ENCODE measurements at regions not wholly inside any gene's neighbourhood (a gene's known extent, or its start where the extent isn't known, plus 50 kb on each side); places are given as distances from the start of the nearest gene placed in this dataset.

DNA sequence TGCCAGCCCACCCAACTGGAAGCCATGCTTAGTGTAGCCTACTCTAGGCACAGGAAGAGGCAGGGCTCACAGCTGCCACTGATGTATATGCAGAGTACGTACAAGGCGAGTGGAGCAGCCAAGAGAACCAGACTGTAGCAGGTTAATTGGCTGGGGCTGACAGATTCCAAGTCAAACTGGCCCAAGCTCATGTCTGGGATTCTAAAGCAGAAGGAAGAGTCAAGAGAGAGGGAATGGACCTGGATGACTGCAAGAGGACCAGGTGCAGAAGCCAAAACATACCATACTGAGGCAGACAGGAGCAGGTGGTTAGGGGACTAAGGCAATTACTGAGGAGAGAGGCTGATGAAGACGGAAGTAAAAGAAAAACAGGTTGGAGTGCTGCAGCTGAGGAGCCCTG, 51.3 kb upstream of the LRRN2 start:
- Histone ChIP-seq H3K23ac (ENCODE audit: insufficient read length, low read depth, low read length) (no peak overlapping the region), H4K20me1 (ENCODE audit: control insufficient read depth, insufficient read depth, insufficient read length) (no peaks in the 10 kb centered on the region), H3K4me1 (ENCODE audit: insufficient read depth, low read length) (no peaks in the 10 kb centered on the region), H2BK15ac (ENCODE audit: low read depth, low read length) (no peak overlapping the region), H4K5ac (ENCODE audit: insufficient read length, low read depth, low read length) (no peak overlapping the region), H3K27ac (ENCODE audit: insufficient read length, low read depth, low read length) (no peak overlapping the region), H2BK5ac (ENCODE audit: insufficient read length, low read length) (no peak overlapping the region), H4K91ac (ENCODE audit: insufficient read length, low read depth, low read length) (no peak overlapping the region), H3K14ac (ENCODE audit: insufficient read depth, low read length) (no peak overlapping the region), H2BK12ac (ENCODE audit: insufficient read length, low read depth, low read length) (no peak overlapping the region), H3K79me1 (ENCODE audit: insufficient read depth, low read depth, low read length, poor library complexity, severe bottlenecking) (no peaks in the 10 kb centered on the region), H3K56ac (ENCODE audit: insufficient read length, low read depth, low read length) (no peak overlapping the region), H3K9ac (ENCODE audit: extremely low read depth, insufficient read length, low read length) (no peak overlapping the region), H3K4ac (ENCODE audit: low read depth, low read length) (no peak overlapping the region), H3K18ac (ENCODE audit: insufficient read length, low read depth, low read length) (no peak overlapping the region), H3K4me2 (ENCODE audit: insufficient read depth, insufficient read length, low read length) (no peak overlapping the region), H2AFZ (ENCODE audit: low read length) (no peak overlapping the region), H3K23me2 (ENCODE audit: insufficient read length, low read depth, low read length, poor library complexity, severe bottlenecking) (no peaks in the 10 kb centered on the region), H2BK20ac (ENCODE audit: low read depth, low read length, poor library complexity, severe bottlenecking) (no peak overlapping the region), H2BK120ac (ENCODE audit: low read depth, low read length, poor library complexity, severe bottlenecking) (no peak overlapping the region), H3K79me2 (ENCODE audit: insufficient read depth, low read length) (no peaks in the 10 kb centered on the region), H4K8ac (replicated peaks; ENCODE audit: insufficient read length, low read depth, low read length) (no peak overlapping the region), H2AK5ac (ENCODE audit: insufficient read length, low read length) (no peak overlapping the region), H3K9me3 (ENCODE audit: control insufficient read depth, low read depth, low read length) (peaks cover 4% of the 10 kb centered on the region), H3K27me3 (ENCODE audit: insufficient read depth, low read length) (no peaks in the 10 kb centered on the region), H3T11ph (ENCODE audit: low read length) (no peak overlapping the region)
- no CpG with 5 or more reads among the region's 3 CpGs for WGBS (ENCODE audit: extremely low coverage, insufficient read length, low lambda C conversion rate)
- H3K4me1 Mint-ChIP-seq, result peaks cover 6 to 7% of the 10 kb centered on the region in 2 experiments
- TF ChIP-seq, protein P1, sequence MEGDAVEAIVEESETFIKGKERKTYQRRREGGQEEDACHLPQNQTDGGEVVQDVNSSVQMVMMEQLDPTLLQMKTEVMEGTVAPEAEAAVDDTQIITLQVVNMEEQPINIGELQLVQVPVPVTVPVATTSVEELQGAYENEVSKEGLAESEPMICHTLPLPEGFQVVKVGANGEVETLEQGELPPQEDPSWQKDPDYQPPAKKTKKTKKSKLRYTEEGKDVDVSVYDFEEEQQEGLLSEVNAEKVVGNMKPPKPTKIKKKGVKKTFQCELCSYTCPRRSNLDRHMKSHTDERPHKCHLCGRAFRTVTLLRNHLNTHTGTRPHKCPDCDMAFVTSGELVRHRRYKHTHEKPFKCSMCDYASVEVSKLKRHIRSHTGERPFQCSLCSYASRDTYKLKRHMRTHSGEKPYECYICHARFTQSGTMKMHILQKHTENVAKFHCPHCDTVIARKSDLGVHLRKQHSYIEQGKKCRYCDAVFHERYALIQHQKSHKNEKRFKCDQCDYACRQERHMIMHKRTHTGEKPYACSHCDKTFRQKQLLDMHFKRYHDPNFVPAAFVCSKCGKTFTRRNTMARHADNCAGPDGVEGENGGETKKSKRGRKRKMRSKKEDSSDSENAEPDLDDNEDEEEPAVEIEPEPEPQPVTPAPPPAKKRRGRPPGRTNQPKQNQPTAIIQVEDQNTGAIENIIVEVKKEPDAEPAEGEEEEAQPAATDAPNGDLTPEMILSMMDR (conservative IDR thresholded peaks at IDR 0.05), result no peak
- no peak overlapping the region for H3K4me3 Mint-ChIP-seq
- H3K27me3 Mint-ChIP-seq (ENCODE audit: low read depth), result peaks cover 30% of the 10 kb centered on the region
- H3K36me3 Mint-ChIP-seq (ENCODE audit: insufficient read depth in 1 of 3, low read depth in 3 of 3), result peaks cover 0 to 11% (median 0%) of the 10 kb centered on the region in 3 experiments; a peak in 3 of 7 replicates
- peaks cover 10 to 12% of the 10 kb centered on the region in 2 experiments for H3K9me3 Mint-ChIP-seq
- DNase-seq, result no peak
- H3K27ac Mint-ChIP-seq, result no peak overlapping the region
